GM23338 (cell line): ENCODE measurements at regions not wholly inside any gene's neighbourhood (a gene's known extent, or its start where the extent isn't known, plus 50 kb on each side); places are given as distances from the start of the nearest gene placed in this dataset.

ENCODE experiments used
- ATAC-seq: fragments of 200-7000 bp; cut with Tn5 transposase; 3 replicates; pipeline ENCODE4 v1.9.1; 2020
- DNase-seq: peaks from one replicate; pipeline ENCODE4 v3.0.0-alpha.2; 2015; ENCODE audit warnings: low spot score
- H2AFZ ChIP-seq: fragments of 200-600 bp; sonication (generic); 2 replicates; pipeline ENCODE4 v1.8.0; 2016; ENCODE audit warnings: antibody characterized with exemption, mild to moderate bottlenecking, moderate library complexity
- H3F3A ChIP-seq: fragments of 200-600 bp; sonication (generic); replicated peaks from 2 replicates; pipeline ENCODE4 v1.8.0; 2017; ENCODE audit warnings: antibody characterized with exemption, mixed run types, low read depth
- H3K27ac ChIP-seq: fragments of 200-600 bp; sonication (generic); 2 replicates; pipeline ENCODE4 v1.6.1; 2016; ENCODE audit warnings: low read depth
- H3K27me3 ChIP-seq: fragments of 200-600 bp; sonication (generic); 2 replicates; pipeline ENCODE4 v1.8.0; 2016; ENCODE audit warnings: mild to moderate bottlenecking, mixed run types, moderate library complexity; ENCODE audit not compliant: insufficient read depth
- H3K36me3 ChIP-seq: fragments of 200-600 bp; sonication (generic); 2 replicates; pipeline ENCODE4 v1.8.0; 2016; ENCODE audit warnings: mild to moderate bottlenecking; ENCODE audit not compliant: insufficient read depth
- H3K4me1 ChIP-seq: fragments of 200-600 bp; sonication (generic); 2 replicates; pipeline ENCODE4 v1.8.0; 2016; ENCODE audit warnings: mild to moderate bottlenecking, moderate library complexity; ENCODE audit not compliant: insufficient read depth
- H3K4me2 ChIP-seq: fragments of 200-600 bp; sonication (generic); 2 replicates; pipeline ENCODE4 v1.7.1; 2017; ENCODE audit warnings: mixed run types
- H3K4me3 ChIP-seq: fragments of 200-600 bp; sonication (generic); 2 replicates; pipeline ENCODE4 v1.6.1; 2016; ENCODE audit warnings: mixed run types
- H3K79me2 ChIP-seq: fragments of 200-600 bp; sonication (generic); replicated peaks from 2 replicates; pipeline ENCODE4 v1.8.0; 2017; ENCODE audit warnings: mild to moderate bottlenecking; ENCODE audit not compliant: insufficient read depth
- H3K9me2 ChIP-seq: fragments of 200-600 bp; sonication (generic); 2 replicates; pipeline ENCODE4 v1.8.0; 2017; ENCODE audit not compliant: insufficient read depth
- H4K20me1 ChIP-seq: fragments of 200-600 bp; sonication (generic); replicated peaks from 2 replicates; pipeline ENCODE4 v1.8.0; 2017; ENCODE audit warnings: mild to moderate bottlenecking; ENCODE audit not compliant: insufficient read depth
- H3K27ac Mint-ChIP-seq: 2 replicates; pipeline ENCODE4 v1.8.0; 2020; ENCODE audit warnings: inconsistent platforms, mild to moderate bottlenecking, moderate library complexity, mixed read lengths
- H3K27me3 Mint-ChIP-seq: 3 replicates; pipeline ENCODE4 v1.8.0; 2022; ENCODE audit warnings: low read depth, mild to moderate bottlenecking, moderate library complexity, mixed read lengths, inconsistent platforms; ENCODE audit not compliant: insufficient read depth, poor library complexity
- H3K36me3 Mint-ChIP-seq: 3 replicates; pipeline ENCODE4 v1.8.0; 2021; ENCODE audit warnings: low read depth, mild to moderate bottlenecking, inconsistent platforms, moderate library complexity, mixed read lengths
- H3K4me1 Mint-ChIP-seq: 3 replicates; pipeline ENCODE4 v1.8.0; 2020; ENCODE audit warnings: mild to moderate bottlenecking, inconsistent platforms, mixed read lengths
- H3K4me3 Mint-ChIP-seq: 3 replicates; pipeline ENCODE4 v1.8.0; 2021; ENCODE audit warnings: moderate library complexity, mild to moderate bottlenecking, inconsistent platforms, mixed read lengths
- H3K9me3 Mint-ChIP-seq: 3 replicates; pipeline ENCODE4 v1.8.0; 2020; ENCODE audit warnings: moderate library complexity, mild to moderate bottlenecking, inconsistent platforms, mixed read lengths
- CREB1 ChIP-seq: fragments of 250-450 bp; sonication (Bioruptor Pico); IDR thresholded peaks from 2 replicates; pipeline ENCODE4 v1.5.0; 2020; ENCODE audit warnings: low read depth, mild to moderate bottlenecking, moderate library complexity
- EZH2 ChIP-seq: fragments of 200-600 bp; sonication (generic); IDR thresholded peaks from one replicate; pipeline ENCODE4 v1.8.0; 2017; ENCODE audit warnings: antibody characterized with exemption, mild to moderate bottlenecking, low read depth; ENCODE audit not compliant: unreplicated experiment
- JUNB ChIP-seq: IDR thresholded peaks from one replicate; pipeline ENCODE4 v1.6.1; 2016; ENCODE audit warnings: antibody characterized with exemption; ENCODE audit not compliant: unreplicated experiment
- NANOG ChIP-seq: IDR thresholded peaks from 2 replicates; pipeline ENCODE4 v1.6.1; 2016; ENCODE audit warnings: antibody characterized with exemption, borderline replicate concordance
- ZNF114 ChIP-seq: fragments of 250-450 bp; sonication (Bioruptor Pico); IDR thresholded peaks from 2 replicates; pipeline ENCODE4 v1.5.0; 2020; ENCODE audit warnings: mild to moderate bottlenecking, moderate library complexity
- ZNF331 ChIP-seq: fragments of 250-450 bp; sonication (Bioruptor Pico); IDR thresholded peaks from 2 replicates; pipeline ENCODE4 v1.5.0; 2020; ENCODE audit warnings: low read depth, mild to moderate bottlenecking, moderate library complexity
- TF ChIP-seq, protein P1 (sequence below), 2 experiments: fragments of 200-600 bp in 1 of 2; sonication (generic) in 1 of 2; conservative IDR thresholded peaks; 2 replicates each; pipeline versions ENCODE4 v1.5.1 to v1.6.1; 2016 to 2017; ENCODE audit warnings: antibody characterized with exemption in 2 of 2, low read depth in 2 of 2, mild to moderate bottlenecking in 2 of 2, moderate library complexity in 1 of 2
- TF ChIP-seq, protein P2 (sequence below): IDR thresholded peaks from one replicate; pipeline ENCODE4 v1.6.1; 2018; ENCODE audit warnings: antibody characterized with exemption; ENCODE audit not compliant: unreplicated experiment
- TF ChIP-seq, protein P3 (sequence below): IDR thresholded peaks from 2 replicates; pipeline ENCODE4 v1.6.1; 2016; ENCODE audit warnings: antibody characterized with exemption
- TF ChIP-seq, protein P4 (sequence below): fragments of 250-450 bp; sonication (Bioruptor Pico); IDR thresholded peaks from 2 replicates; pipeline ENCODE4 v1.5.0; 2020; ENCODE audit warnings: mild to moderate bottlenecking, moderate library complexity

DNA sequence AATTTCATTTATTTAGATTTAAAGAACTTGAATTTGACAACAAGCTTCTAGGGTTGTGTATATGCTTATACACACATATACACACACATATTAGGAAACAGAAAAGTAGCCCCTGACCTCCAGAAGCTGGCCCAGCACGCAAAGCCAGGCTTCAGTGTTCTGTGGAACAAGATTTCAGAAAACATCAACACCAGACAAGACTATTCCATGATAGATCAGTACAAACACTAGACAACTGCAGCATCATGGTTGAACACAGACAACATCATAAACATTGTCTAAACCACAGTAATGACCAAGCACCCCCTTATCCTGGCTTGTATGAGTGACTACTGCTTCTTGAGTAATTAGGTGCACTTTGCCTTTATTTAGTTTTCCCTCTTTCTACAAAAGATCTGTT is 457.6 kb downstream of the TMEM182 start:
- Histone ChIP-seq H3K4me1 (no peaks in the 10 kb centered on the region), H3K27ac (no peak overlapping the region), H3K79me2 (no peaks in the 10 kb centered on the region), H2AFZ (no peak overlapping the region), H3K4me2 (no peak overlapping the region), H3K27me3 (no peaks in the 10 kb centered on the region), H3K9me2 (no peaks in the 10 kb centered on the region), H3K36me3 (no peaks in the 10 kb centered on the region), H3K4me3 (no peak overlapping the region), H4K20me1 (no peaks in the 10 kb centered on the region), H3F3A (no peaks in the 10 kb centered on the region)
- Mint-ChIP-seq H3K4me1 (peaks cover 3% of the 10 kb centered on the region; the same call in 1 of the 3 replicates), H3K27me3 (no peaks in the 10 kb centered on the region), H3K9me3 (no peaks in the 10 kb centered on the region), H3K4me3 (no peak overlapping the region), H3K36me3 (no peaks in the 10 kb centered on the region), H3K27ac (no peak overlapping the region)
- TF ChIP-seq CREB1 (CRISPR knock-in tag) (no peak), EZH2 (no peak), JUNB (no peak), ZNF331 (CRISPR knock-in tag) (no peak), NANOG (no peak), ZNF114 (CRISPR knock-in tag) (no peak)
- TF ChIP-seq, protein P1, sequence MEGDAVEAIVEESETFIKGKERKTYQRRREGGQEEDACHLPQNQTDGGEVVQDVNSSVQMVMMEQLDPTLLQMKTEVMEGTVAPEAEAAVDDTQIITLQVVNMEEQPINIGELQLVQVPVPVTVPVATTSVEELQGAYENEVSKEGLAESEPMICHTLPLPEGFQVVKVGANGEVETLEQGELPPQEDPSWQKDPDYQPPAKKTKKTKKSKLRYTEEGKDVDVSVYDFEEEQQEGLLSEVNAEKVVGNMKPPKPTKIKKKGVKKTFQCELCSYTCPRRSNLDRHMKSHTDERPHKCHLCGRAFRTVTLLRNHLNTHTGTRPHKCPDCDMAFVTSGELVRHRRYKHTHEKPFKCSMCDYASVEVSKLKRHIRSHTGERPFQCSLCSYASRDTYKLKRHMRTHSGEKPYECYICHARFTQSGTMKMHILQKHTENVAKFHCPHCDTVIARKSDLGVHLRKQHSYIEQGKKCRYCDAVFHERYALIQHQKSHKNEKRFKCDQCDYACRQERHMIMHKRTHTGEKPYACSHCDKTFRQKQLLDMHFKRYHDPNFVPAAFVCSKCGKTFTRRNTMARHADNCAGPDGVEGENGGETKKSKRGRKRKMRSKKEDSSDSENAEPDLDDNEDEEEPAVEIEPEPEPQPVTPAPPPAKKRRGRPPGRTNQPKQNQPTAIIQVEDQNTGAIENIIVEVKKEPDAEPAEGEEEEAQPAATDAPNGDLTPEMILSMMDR (conservative IDR thresholded peaks at IDR 0.05; ENCODE audit: low read depth in 2 of 2) = no peak
- TF ChIP-seq, protein P2, sequence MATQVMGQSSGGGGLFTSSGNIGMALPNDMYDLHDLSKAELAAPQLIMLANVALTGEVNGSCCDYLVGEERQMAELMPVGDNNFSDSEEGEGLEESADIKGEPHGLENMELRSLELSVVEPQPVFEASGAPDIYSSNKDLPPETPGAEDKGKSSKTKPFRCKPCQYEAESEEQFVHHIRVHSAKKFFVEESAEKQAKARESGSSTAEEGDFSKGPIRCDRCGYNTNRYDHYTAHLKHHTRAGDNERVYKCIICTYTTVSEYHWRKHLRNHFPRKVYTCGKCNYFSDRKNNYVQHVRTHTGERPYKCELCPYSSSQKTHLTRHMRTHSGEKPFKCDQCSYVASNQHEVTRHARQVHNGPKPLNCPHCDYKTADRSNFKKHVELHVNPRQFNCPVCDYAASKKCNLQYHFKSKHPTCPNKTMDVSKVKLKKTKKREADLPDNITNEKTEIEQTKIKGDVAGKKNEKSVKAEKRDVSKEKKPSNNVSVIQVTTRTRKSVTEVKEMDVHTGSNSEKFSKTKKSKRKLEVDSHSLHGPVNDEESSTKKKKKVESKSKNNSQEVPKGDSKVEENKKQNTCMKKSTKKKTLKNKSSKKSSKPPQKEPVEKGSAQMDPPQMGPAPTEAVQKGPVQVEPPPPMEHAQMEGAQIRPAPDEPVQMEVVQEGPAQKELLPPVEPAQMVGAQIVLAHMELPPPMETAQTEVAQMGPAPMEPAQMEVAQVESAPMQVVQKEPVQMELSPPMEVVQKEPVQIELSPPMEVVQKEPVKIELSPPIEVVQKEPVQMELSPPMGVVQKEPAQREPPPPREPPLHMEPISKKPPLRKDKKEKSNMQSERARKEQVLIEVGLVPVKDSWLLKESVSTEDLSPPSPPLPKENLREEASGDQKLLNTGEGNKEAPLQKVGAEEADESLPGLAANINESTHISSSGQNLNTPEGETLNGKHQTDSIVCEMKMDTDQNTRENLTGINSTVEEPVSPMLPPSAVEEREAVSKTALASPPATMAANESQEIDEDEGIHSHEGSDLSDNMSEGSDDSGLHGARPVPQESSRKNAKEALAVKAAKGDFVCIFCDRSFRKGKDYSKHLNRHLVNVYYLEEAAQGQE = no peak
- TF ChIP-seq, protein P3, sequence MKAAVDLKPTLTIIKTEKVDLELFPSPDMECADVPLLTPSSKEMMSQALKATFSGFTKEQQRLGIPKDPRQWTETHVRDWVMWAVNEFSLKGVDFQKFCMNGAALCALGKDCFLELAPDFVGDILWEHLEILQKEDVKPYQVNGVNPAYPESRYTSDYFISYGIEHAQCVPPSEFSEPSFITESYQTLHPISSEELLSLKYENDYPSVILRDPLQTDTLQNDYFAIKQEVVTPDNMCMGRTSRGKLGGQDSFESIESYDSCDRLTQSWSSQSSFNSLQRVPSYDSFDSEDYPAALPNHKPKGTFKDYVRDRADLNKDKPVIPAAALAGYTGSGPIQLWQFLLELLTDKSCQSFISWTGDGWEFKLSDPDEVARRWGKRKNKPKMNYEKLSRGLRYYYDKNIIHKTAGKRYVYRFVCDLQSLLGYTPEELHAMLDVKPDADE = no peak
- no peak for ATAC-seq
- no peak for DNase-seq

DNA sequence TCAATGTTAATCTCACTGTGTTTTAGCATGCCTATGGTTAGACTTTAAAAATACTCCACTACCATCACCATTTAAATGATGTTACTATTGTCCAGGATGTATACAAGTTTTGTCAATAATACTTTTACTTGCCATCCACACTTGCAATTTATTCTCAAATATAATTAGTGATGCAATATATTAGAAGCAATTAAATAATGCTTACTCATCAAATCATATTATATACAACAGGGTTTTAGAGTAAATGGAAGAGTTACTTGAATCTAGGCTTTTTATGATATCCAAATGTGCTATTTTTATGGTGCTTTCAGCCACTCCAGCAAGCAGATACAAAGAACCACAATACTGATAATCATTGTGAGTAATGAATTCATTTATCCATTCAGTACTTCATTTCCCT is 461.1 kb downstream of the TMEM182 start:
- Histone ChIP-seq H3F3A (no peaks in the 10 kb centered on the region), H3K9me2 (no peaks in the 10 kb centered on the region), H4K20me1 (no peaks in the 10 kb centered on the region), H2AFZ (no peak overlapping the region), H3K4me3 (no peak overlapping the region), H3K4me1 (no peaks in the 10 kb centered on the region), H3K79me2 (no peaks in the 10 kb centered on the region), H3K27me3 (no peaks in the 10 kb centered on the region), H3K36me3 (no peaks in the 10 kb centered on the region), H3K4me2 (no peak overlapping the region), H3K27ac (no peak overlapping the region)
- Mint-ChIP-seq H3K4me3 (no peak overlapping the region), H3K9me3 (no peaks in the 10 kb centered on the region), H3K36me3 (no peaks in the 10 kb centered on the region), H3K4me1 (peaks cover 3% of the 10 kb centered on the region; the same call in 1 of the 3 replicates), H3K27ac (no peak overlapping the region), H3K27me3 (no peaks in the 10 kb centered on the region)
- DNase-seq = no peak
- ATAC-seq = no peak
- TF ChIP-seq, protein P4, sequence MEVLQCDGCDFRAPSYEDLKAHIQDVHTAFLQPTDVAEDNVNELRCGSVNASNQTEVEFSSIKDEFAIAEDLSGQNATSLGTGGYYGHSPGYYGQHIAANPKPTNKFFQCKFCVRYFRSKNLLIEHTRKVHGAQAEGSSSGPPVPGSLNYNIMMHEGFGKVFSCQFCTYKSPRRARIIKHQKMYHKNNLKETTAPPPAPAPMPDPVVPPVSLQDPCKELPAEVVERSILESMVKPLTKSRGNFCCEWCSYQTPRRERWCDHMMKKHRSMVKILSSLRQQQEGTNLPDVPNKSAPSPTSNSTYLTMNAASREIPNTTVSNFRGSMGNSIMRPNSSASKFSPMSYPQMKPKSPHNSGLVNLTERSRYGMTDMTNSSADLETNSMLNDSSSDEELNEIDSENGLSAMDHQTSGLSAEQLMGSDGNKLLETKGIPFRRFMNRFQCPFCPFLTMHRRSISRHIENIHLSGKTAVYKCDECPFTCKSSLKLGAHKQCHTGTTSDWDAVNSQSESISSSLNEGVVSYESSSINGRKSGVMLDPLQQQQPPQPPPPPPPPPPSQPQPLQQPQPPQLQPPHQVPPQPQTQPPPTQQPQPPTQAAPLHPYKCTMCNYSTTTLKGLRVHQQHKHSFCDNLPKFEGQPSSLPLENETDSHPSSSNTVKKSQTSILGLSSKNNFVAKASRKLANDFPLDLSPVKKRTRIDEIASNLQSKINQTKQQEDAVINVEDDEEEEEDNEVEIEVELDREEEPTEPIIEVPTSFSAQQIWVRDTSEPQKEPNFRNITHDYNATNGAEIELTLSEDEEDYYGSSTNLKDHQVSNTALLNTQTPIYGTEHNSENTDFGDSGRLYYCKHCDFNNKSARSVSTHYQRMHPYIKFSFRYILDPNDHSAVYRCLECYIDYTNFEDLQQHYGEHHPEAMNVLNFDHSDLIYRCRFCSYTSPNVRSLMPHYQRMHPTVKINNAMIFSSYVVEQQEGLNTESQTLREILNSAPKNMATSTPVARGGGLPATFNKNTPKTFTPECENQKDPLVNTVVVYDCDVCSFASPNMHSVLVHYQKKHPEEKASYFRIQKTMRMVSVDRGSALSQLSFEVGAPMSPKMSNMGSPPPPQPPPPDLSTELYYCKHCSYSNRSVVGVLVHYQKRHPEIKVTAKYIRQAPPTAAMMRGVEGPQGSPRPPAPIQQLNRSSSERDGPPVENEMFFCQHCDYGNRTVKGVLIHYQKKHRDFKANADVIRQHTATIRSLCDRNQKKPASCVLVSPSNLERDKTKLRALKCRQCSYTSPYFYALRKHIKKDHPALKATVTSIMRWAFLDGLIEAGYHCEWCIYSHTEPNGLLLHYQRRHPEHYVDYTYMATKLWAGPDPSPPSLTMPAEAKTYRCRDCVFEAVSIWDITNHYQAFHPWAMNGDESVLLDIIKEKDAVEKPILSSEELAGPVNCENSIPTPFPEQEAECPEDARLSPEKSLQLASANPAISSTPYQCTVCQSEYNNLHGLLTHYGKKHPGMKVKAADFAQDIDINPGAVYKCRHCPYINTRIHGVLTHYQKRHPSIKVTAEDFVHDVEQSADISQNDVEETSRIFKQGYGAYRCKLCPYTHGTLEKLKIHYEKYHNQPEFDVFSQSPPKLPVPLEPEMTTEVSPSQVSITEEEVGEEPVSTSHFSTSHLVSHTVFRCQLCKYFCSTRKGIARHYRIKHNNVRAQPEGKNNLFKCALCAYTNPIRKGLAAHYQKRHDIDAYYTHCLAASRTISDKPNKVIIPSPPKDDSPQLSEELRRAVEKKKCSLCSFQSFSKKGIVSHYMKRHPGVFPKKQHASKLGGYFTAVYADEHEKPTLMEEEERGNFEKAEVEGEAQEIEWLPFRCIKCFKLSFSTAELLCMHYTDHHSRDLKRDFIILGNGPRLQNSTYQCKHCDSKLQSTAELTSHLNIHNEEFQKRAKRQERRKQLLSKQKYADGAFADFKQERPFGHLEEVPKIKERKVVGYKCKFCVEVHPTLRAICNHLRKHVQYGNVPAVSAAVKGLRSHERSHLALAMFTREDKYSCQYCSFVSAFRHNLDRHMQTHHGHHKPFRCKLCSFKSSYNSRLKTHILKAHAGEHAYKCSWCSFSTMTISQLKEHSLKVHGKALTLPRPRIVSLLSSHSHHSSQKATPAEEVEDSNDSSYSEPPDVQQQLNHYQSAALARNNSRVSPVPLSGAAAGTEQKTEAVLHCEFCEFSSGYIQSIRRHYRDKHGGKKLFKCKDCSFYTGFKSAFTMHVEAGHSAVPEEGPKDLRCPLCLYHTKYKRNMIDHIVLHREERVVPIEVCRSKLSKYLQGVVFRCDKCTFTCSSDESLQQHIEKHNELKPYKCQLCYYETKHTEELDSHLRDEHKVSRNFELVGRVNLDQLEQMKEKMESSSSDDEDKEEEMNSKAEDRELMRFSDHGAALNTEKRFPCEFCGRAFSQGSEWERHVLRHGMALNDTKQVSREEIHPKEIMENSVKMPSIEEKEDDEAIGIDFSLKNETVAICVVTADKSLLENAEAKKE (CRISPR knock-in tag) = no peak
- TF ChIP-seq EZH2 = no peak
